Adrenal gland (tissue), 5 donors: ENCODE measurements at regions not wholly inside any gene's neighbourhood (a gene's known extent, or its start where the extent isn't known, plus 50 kb on each side); places are given as distances from the start of the nearest gene placed in this dataset.

Experiments used
- POLR2A ChIP-seq, 2 donors: fragments of 450-650 bp; IDR thresholded peaks; one replicate each; pipeline ENCODE4 v1.6.1; 2017; ENCODE audit warnings: antibody characterized with exemption in 2 of 2, mild to moderate bottlenecking in 2 of 2, moderate library complexity in 1 of 2
- TF ChIP-seq, protein P1 (sequence below), 6 experiments: fragments of 450-650 bp in 4 of 6; fragments of 200-600 bp in 2 of 6; sonication (generic) in 1 of 6; IDR thresholded peaks; 1 replicate in 5 of 6; 2 replicates in 1 of 6; pipeline versions ENCODE4 v1.5.1 to v1.8.0; 2016 to 2021; ENCODE audit warnings: antibody characterized with exemption in 6 of 6, mild to moderate bottlenecking in 2 of 6, moderate library complexity in 1 of 6
- donor health status: DM: no; HTN: no; CAD: no.

DNA sequence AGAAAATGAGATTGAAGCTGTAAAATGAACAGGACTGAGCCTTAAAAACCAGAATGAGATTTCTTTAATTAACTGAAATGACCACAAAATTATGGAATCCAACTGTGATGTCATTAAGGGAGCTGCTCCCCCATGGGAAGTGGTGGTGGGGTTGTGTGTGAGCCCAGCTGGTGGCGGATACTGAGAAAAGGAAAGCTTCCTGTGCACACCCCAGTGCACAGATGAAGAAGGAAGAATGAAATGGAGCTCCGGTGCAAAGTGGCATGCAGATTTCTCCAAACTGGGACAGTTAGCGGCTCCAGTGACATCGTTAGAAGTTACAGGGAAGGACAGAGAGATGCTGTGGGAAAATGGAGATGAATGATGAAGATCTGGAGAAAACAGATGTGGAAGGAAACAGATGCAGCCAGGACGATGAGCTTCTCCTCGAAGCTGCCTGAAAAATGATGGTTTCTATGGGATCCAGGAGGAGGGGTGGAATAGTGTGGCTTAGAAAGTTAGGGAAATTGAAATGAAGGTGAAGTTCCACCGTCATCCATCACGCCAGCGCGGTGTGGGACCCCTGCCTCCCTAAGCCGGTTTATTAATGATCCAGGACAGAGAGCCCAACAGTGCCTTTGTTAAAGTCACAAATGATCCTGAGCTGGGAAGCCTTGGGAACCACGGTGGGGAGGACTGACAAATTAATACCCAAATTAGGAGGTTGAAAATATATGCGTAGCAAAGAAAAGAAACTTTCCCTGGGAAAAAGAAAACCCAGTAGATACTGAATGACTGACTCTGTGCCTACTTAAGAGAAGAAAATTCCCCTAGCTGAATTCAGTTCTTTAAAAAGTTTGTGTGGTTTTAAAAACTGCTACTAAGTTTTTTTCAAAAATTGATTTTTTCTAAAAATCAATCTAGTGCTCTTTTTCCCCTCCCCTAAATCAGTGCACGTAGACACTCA lies 77.2 kb downstream of the TSN start:
- TF ChIP-seq POLR2A (IDR thresholded peaks at IDR 0.05) = no peak
- TF ChIP-seq, protein P1, sequence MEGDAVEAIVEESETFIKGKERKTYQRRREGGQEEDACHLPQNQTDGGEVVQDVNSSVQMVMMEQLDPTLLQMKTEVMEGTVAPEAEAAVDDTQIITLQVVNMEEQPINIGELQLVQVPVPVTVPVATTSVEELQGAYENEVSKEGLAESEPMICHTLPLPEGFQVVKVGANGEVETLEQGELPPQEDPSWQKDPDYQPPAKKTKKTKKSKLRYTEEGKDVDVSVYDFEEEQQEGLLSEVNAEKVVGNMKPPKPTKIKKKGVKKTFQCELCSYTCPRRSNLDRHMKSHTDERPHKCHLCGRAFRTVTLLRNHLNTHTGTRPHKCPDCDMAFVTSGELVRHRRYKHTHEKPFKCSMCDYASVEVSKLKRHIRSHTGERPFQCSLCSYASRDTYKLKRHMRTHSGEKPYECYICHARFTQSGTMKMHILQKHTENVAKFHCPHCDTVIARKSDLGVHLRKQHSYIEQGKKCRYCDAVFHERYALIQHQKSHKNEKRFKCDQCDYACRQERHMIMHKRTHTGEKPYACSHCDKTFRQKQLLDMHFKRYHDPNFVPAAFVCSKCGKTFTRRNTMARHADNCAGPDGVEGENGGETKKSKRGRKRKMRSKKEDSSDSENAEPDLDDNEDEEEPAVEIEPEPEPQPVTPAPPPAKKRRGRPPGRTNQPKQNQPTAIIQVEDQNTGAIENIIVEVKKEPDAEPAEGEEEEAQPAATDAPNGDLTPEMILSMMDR (IDR thresholded peaks at IDR 0.05) = no peak
